ENCODE measurements at regions not wholly inside any gene's neighbourhood (a gene's known extent, or its start where the extent isn't known, plus 50 kb on each side); places are given as distances from the start of the nearest gene placed in this dataset.

DNA sequence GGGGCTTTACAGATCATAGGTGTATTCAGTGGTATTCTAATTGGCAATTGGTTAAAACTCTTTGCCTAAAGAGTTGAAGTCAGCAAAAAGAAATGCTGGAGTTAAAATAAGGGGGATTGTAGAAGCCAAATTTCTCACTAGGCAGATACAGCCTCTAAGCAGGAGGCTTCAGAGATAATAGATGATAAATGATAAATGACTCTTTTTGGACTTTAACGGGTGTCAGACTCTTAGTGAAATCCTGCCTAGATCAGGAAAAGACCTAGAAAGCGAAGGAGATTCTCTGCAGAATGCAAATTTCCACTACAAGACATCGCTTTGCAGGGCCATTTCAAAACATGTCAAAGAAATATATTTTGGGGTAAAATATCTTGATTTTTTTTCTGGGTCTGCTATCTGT, 182.8 kb downstream of the FAM76B start:
- no peak for DNase-seq
- no peaks in the 10 kb centered on the region for H3K4me1 Mint-ChIP-seq
- no peak overlapping the region for H3K4me3 Mint-ChIP-seq
- peaks cover 6% of the 10 kb centered on the region for H3K27me3 Mint-ChIP-seq
- H3K9me3 Mint-ChIP-seq: peaks cover 1% of the 10 kb centered on the region
- no peak overlapping the region for H3K27ac Mint-ChIP-seq
- peaks cover 5% of the 10 kb centered on the region for H3K36me3 Mint-ChIP-seq
- POLR2A ChIA-PET: no interaction called here
- ATAC-seq (ENCODE audit: low read depth): no peak

DNA sequence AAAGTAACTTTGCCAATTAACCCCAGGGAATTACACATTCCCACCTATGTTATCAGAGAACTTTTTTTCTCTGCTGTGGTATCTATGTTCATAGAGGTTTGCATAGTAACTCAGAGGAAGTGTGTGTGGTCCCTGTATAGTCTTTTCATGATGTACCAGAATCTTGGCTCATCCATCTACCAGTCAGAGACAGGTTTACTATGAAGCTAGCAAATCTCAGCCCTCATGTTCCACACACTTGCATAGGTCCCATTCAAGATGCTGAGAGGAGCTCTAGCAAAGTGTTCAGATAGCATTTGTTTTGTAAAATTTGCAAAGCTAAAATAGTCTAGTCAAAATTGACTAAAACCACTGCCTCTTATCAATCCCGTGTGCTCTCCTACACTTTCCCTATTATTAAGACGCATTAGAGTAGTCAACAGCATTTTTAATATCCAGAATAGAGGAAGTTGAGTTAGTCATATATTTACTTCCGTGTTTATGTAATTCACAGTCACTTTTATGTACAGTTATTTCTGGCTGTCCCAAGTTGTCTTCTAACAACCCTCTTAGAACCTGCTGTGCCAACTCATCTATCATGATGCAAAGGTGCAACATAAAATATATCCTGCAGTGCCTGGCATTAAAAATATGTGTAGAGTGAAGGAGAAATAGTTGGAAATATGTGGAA, 184.2 kb downstream of the FAM76B start:
- H3K27me3 Mint-ChIP-seq: peaks cover 6% of the 10 kb centered on the region
- no peaks in the 10 kb centered on the region for H3K9me3 Mint-ChIP-seq
- H3K36me3 Mint-ChIP-seq: peaks cover 3% of the 10 kb centered on the region
- peaks cover 2% of the 10 kb centered on the region for H3K4me1 Mint-ChIP-seq
- ATAC-seq (ENCODE audit: low read depth): no peak
- H3K27ac Mint-ChIP-seq: no peak overlapping the region
- POLR2A ChIA-PET: interaction anchor here (1.0 kb wide), 1 partner anchor 374 kb away, joined by 3 read pairs; the partner anchor contains the start of gene SESN3
- no peak overlapping the region for H3K4me3 Mint-ChIP-seq
- no peak for DNase-seq

DNA sequence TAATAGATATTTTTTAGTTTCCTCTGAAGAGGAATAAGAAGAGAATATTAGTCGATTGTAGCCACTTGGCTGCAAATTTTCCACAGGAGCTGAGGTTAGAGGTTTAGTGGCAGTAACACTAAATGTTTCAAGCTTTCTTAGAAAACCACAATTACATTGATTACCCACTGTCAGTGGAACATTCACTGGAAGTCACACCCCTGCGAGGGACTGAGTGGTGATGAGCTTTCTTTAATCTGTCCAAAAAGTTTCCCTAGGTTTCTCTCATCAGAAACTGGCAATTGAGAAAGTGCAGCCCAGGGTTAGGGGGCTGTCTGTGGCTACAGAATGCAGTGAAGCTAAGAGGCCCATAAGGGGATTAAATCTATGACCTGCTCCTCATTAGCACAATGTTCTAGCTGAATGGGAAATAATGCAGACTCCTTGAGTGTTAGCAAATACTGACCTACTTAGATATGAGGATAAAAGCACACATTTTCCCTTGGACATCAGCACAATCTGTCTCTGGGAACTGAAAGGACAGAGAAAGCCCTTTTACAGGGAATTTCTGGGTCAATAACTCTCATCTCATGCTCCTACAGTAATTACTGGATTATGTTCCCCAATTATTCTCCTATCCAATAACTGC, 189.5 kb downstream of the FAM76B start:
- Mint-ChIP-seq H3K4me1 (peaks cover 9% of the 10 kb centered on the region), H3K27me3 (peaks cover 3% of the 10 kb centered on the region), H3K9me3 (peaks cover 2% of the 10 kb centered on the region), H3K36me3 (peaks cover 5% of the 10 kb centered on the region), H3K4me3 (no peak overlapping the region), H3K27ac (no peak overlapping the region)
- ATAC-seq (ENCODE audit: low read depth) (peak; percentile 50), DNase-seq (no peak)
- POLR2A ChIA-PET: interaction anchor here (0.9 kb wide), 1 partner anchor 369 kb away, joined by 3 read pairs; no protein-coding TSS in a partner anchor

DNA sequence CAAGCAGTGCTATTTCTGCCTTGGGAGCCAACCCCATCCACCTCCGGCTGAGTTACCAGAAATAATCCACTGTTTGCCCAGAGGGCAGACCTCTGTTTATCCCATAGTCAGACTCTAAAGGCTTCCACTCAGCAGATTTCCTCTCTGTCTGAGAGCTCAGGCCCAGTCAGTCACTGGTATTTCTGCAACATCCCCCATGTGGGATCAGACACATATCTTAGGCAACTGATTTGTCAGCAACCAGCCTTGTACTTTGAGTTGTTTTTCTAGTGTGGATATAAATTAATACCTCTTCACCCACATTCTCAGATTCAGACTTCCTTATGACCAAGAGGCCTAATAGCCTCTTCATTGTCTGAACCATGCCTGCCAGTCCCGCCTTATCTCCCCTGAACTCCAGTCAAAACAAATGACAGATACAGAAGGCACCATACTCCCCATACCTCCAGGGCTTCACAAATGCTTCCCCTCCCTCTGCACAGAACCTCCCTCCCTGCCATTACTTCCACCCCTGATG, 193.6 kb downstream of the FAM76B start:
- POLR2A ChIA-PET: no interaction called here
- Mint-ChIP-seq H3K36me3 (peaks cover 2% of the 10 kb centered on the region), H3K9me3 (peaks cover 2% of the 10 kb centered on the region), H3K4me1 (peaks cover 9% of the 10 kb centered on the region), H3K27ac (no peak overlapping the region), H3K27me3 (peaks cover 2% of the 10 kb centered on the region), H3K4me3 (no peak overlapping the region)
- ATAC-seq (ENCODE audit: low read depth): no peak
- DNase-seq: no peak

DNA sequence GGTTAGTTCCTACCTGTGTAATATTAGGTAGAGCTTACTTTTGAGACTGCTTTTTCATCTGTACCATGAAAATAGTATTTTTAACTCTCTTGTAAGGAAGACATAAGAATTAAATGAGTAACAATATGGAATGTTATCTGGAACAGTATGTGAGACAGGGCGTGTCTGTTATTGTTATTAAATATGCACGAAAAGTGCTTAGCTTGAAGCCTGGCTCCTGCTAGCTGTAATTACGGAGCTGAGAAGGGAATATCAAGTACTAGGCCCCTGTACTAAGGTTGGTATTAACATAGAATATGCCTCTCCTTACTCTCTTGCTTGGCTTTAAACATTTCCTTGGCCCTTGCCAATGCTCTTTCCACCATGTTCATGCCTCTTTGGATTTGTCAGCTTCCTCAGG, 194.0 kb downstream of the FAM76B start:
- Mint-ChIP-seq H3K27ac (no peak overlapping the region), H3K9me3 (peaks cover 2% of the 10 kb centered on the region), H3K4me1 (peaks cover 8% of the 10 kb centered on the region), H3K27me3 (peaks cover 2% of the 10 kb centered on the region), H3K36me3 (peaks cover 2% of the 10 kb centered on the region), H3K4me3 (no peak overlapping the region)
- POLR2A ChIA-PET: no interaction called here
- ATAC-seq (ENCODE audit: low read depth) (no peak), DNase-seq (no peak)

DNA sequence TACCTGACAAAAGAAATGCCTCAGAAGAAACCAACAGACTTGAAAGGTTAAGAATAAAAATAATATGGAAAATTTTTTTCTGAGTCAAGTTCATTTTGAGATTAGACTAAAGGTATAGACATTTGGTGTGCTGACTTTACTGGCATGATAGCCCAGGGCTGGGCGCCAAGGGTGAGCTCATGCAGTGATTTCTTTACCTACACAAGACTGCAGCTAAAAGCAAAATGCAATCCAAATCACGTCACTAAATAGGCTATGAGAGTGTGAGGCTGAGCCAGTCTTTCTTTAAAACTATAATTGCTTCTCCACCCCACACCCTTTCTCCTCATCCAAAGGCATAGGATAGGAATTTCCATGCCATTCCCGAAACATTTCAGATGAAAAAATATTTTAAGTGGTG, 196.5 kb downstream of the FAM76B start:
- no peak for DNase-seq
- Mint-ChIP-seq H3K4me1 (peaks cover 3% of the 10 kb centered on the region), H3K36me3 (peaks cover 2% of the 10 kb centered on the region), H3K9me3 (peaks cover 2% of the 10 kb centered on the region), H3K27ac (no peak overlapping the region), H3K4me3 (no peak overlapping the region), H3K27me3 (peaks cover 2% of the 10 kb centered on the region)
- POLR2A ChIA-PET: interaction anchor here (0.5 kb wide), 1 partner anchor 140 kb away, joined by 3 read pairs; no protein-coding TSS in a partner anchor
- ATAC-seq (ENCODE audit: low read depth): no peak

DNA sequence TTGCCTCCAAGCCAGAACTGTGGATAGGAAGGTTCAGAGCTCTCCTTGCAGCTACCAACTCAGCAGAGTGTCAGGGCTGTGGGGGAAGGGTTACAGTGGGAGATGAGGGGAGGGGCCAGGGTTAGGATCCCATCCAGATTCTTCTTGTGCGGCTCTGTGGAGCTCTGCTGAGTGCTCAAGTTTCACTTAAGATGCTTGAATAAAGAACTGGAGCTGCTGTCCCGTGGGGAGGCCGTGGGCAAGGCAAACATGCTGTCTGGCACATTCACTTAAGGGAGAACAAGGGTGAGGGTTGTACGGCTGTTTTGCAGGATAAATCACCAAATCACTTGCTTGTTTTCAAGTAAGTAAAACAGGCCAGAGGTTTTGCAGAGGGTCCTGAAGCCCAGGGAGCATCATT, 197.1 kb downstream of the FAM76B start:
- H3K27me3 Mint-ChIP-seq: peaks cover 2% of the 10 kb centered on the region
- peaks cover 2% of the 10 kb centered on the region for H3K36me3 Mint-ChIP-seq
- no peak overlapping the region for H3K27ac Mint-ChIP-seq
- no peaks in the 10 kb centered on the region for H3K9me3 Mint-ChIP-seq
- no peak overlapping the region for H3K4me3 Mint-ChIP-seq
- POLR2A ChIA-PET: interaction anchor here (0.5 to 0.6 kb wide), 2 partner anchors 80 to 141 kb away, joined by 3 read pairs; no protein-coding TSS in a partner anchor
- ATAC-seq (ENCODE audit: low read depth): no peak
- H3K4me1 Mint-ChIP-seq: peaks cover 3% of the 10 kb centered on the region
- DNase-seq: no peak

DNA sequence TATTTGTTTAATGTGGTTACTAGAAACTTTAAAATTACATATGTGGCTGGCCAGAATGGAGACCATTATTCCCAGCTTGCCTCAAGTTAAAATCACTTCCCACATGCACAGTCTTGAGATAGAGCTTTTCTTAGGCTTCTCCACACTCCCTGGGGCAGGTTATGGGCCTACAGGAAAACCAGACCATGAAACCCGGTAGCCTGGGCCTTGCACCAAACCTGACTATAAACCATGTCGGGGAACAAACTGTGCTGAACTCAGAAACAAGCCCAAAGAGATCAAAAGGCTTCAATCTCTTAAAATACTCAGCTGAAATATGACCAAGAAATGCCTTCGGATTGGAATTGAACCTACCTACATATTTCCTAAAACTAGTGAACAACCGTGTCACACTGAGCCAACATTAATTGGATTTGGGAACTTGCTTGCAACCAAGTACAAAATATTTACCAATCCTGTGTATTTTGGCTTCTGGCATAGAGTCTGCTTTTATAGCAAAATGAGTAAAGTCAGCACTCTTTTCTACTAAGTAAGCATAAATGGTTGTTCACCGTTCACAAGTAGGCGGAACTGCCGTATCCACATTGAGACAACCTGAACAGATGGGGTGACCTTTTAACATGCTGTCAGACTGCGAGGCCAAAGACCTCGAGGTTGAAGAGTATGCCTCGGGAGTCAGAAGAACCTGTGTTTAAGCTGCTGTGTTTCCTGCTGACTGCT, 199.5 kb downstream of the FAM76B start:
- Mint-ChIP-seq H3K27me3 (peaks cover 2% of the 10 kb centered on the region), H3K27ac (no peak overlapping the region), H3K4me3 (no peak overlapping the region), H3K4me1 (peaks cover 3% of the 10 kb centered on the region), H3K36me3 (no peaks in the 10 kb centered on the region), H3K9me3 (no peaks in the 10 kb centered on the region)
- ATAC-seq (ENCODE audit: low read depth) (no peak), DNase-seq (no peak)
- POLR2A ChIA-PET: interaction anchor here (0.5 kb wide), 1 partner anchor 299 kb away, joined by 3 read pairs; no protein-coding TSS in a partner anchor

DNA sequence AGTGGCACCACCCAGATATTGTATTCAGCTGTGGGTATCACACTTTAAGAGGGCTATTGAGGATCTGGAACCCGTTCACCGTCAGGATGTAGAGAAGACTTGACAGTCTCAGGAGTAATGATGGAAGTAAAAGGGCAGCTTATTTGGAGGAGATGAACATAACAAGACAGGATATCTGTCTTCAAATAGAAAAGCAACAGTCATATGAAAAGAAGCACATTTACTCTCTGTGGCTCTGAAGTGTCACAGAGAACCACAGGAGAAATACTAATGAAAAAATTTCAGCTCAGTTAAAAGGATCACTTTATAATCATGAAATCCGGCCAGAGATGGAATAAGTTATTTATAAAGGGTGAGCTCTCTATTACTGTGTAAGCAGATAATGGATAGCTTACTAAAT, 200.8 kb downstream of the FAM76B start:
- Mint-ChIP-seq H3K36me3 (no peaks in the 10 kb centered on the region), H3K4me1 (peaks cover 4% of the 10 kb centered on the region), H3K4me3 (no peak overlapping the region), H3K27me3 (peaks cover 2% of the 10 kb centered on the region), H3K27ac (no peak overlapping the region), H3K9me3 (no peaks in the 10 kb centered on the region)
- DNase-seq (no peak), ATAC-seq (ENCODE audit: low read depth) (no peak)
- POLR2A ChIA-PET: no interaction called here

DNA sequence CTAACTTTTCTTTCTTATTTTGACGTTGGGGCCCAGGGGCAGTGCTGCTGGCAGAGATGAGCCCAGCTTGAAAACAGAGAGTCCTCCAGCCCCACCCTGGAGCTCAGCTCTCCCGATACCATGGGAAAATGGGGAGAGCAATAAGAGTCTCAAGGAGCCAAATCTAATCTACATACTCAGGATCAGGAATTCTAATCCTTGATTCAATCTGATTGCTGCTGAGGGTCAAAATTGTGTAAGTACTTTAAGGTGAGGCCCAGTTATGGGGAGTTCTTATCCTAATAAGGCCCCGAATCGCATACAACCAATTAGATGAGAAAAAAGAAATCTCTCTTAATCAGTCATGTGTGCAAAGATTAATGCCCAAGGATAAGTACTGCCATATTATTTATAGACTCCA, 202.9 kb downstream of the FAM76B start:
- Mint-ChIP-seq H3K4me1 (peaks cover 4% of the 10 kb centered on the region), H3K9me3 (peaks cover 9% of the 10 kb centered on the region), H3K27me3 (peaks cover 2% of the 10 kb centered on the region), H3K4me3 (no peak overlapping the region), H3K36me3 (peaks cover 6% of the 10 kb centered on the region), H3K27ac (no peak overlapping the region)
- POLR2A ChIA-PET: no interaction called here
- DNase-seq (no peak), ATAC-seq (ENCODE audit: low read depth) (no peak)

DNA sequence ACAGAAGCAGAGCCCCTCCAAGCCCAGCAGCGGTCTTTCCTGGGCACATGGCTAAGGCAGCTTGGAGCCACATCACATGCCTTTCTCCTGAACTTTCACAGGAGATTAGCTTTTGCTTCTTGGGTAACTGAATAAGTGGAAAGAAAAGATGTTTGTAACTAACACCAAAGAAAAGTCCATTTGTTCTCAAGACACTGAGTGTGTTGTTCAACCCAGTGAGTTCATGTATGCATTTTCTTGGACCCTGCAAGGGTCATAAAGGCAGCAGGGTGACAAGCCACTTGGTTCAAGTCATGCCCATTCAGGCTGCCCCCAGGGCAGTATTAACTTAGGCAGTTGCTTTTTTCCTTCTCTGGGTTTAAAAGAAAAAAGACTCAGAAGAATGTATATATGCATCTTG, 203.4 kb downstream of the FAM76B start:
- Mint-ChIP-seq H3K9me3 (peaks cover 10% of the 10 kb centered on the region), H3K27me3 (no peaks in the 10 kb centered on the region), H3K4me1 (peaks cover 4% of the 10 kb centered on the region), H3K36me3 (peaks cover 6% of the 10 kb centered on the region), H3K27ac (no peak overlapping the region), H3K4me3 (no peak overlapping the region)
- POLR2A ChIA-PET: no interaction called here
- ATAC-seq (ENCODE audit: low read depth) (no peak), DNase-seq (no peak)

DNA sequence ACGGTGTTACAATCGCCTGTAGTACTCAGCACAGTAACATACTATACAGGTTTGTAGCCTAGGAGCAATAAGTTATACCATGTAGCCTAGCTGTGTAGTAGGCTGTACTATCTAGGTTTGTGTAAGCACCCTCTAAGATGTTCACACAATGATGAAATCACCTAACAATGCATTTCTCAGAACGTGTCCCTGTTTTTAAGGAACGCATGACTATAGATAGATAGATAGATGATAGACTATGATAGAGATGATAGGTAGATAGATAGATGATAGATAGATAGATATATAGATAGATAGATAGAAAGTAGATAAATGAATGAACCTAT, 203.9 kb downstream of the FAM76B start:
- Mint-ChIP-seq H3K36me3 (peaks cover 7% of the 10 kb centered on the region), H3K4me3 (no peak overlapping the region), H3K9me3 (peaks cover 11% of the 10 kb centered on the region), H3K27ac (no peak overlapping the region), H3K27me3 (no peaks in the 10 kb centered on the region), H3K4me1 (peaks cover 4% of the 10 kb centered on the region)
- no peak for ATAC-seq (ENCODE audit: low read depth)
- no peak for DNase-seq
- POLR2A ChIA-PET: no interaction called here

DNA sequence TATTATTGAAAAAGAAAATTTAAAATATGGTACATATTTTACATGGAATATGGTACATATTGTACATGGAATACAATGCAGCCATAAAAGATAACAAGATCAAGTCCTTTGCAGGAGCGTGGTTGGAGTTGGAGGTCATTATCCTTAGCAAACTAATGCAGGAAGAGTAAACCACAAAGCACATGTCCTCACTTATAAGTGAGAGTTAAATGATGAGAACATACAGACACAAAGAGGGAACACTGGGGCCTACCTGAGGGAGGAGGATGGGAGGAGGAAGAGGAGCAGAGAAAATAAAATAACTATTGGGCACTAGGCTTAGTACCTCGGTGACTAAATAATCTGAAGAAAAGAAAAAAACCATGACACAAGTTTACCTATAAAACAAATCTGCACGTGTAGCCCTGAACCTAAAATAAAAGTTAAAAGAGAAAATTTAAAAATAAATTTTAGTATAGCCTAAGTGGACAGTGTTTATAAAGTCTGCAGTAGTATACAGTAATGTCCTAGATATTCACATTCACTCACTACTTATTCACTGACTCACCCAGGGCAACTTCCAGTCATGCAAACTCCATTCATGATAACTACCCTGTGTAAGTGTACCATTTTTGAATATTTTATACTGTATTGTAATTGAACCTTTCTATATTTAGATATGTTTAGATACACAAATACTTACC, 204.4 kb downstream of the FAM76B start:
- no peak for ATAC-seq (ENCODE audit: low read depth)
- H3K27me3 Mint-ChIP-seq: no peaks in the 10 kb centered on the region
- POLR2A ChIA-PET: no interaction called here
- no peak overlapping the region for H3K27ac Mint-ChIP-seq
- H3K9me3 Mint-ChIP-seq: peaks cover 11% of the 10 kb centered on the region
- H3K4me3 Mint-ChIP-seq: no peak overlapping the region
- DNase-seq: no peak
- peaks cover 7% of the 10 kb centered on the region for H3K36me3 Mint-ChIP-seq
- peaks cover 4% of the 10 kb centered on the region for H3K4me1 Mint-ChIP-seq
